GM19455 (cell line): ENCODE measurements at regions not wholly inside any gene's neighbourhood (a gene's known extent, or its start where the extent isn't known, plus 50 kb on each side); places are given as distances from the start of the nearest gene placed in this dataset.

Experiments
- ATAC-seq: cut with Tn5 transposase; IDR thresholded peaks from one replicate; pipeline ENCODE4 v1.9.1; 2021; ENCODE audit not compliant: unreplicated experiment

DNA sequence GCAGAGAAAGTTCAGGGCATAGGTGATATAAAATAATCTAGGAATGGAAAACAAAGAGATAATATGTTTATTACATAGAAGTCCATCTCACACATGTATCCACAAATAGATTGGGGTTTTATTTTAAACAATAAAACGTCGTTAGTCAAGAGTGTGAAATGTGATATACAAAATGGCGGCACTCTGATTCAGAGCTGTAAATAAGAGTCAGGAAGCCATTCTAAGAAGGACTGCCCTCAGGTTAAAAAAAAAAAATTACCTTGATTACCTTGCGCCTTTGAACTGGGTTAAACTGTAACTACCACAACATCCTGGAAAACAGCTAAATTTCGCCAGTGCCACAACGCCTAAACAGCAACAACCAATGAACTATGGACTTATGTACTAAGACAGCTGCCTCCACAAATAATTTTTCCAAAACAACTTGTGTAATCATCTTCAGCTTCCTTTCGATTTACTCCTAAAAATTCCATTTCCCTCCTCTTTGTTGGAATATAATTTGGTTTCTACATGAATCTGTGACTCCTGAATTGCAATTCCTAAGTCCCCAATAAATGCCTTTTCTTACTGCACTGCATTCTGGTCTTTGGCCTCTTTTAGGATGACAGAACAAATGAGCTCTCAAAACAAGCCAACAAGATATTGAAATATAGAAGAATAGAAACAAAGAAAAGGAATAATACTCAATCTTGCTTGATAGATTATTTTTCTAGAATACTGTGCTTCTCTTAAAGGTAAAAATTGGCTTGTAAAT is 1019.5 kb upstream of the MAP3K7 start:
- no peak for ATAC-seq

DNA sequence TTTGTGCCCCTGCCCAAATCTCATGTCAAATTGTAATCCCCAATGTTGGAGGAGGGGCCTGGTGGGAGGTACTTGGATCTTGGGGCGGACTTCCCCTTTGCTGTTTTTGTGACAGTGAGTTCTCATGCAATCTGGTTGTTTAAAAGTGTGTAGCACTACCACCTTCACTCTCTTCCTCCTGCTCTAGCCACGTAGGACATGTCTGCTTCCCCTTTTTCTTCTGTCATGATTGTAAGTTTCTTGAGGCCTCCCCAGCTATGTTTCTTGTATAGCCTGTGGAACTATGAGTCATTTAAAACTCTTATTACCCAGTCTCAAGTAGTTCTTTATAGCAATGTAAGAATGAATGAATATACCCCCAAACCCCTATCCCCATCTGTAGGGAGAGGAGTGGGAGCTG is 1013.7 kb upstream of the MAP3K7 start:
- no peak for ATAC-seq

DNA sequence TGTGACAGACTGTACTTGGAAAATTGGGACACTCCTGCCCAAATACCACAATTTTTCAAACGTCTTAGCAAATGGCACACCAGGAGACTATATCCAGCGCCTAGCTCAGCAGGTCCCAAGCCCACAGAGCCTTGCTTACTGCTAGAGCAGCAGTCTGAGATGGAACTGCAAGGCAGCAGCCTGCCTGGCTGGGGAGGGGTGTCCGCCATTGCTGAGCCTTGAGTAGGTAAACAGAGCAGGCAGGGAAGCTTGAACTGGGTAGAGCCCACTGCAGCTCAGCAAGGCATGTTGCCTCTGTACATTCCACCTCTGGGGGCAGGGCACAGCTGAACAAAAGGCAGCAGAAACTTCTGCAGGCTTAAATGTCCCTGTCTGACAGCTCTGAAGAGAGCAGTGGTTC is 1003.3 kb upstream of the MAP3K7 start:
- ATAC-seq: no peak

DNA sequence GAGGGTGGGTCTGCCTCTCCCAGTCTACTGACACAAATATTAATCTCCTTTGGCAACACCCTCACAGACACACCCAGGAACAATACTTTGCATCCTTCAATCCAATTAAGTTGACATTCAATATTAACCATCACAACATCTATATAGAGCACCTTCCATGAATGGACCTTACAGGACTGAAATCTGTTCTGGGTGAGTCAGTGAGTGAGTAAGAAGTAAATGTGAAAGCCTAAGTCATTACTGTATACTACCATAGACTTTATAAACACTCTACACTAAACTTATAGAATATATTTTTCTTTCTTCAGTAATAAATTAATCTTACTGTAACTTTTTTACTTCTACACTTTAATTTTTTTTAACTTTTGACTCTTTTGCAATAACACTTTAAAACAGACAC is 993.8 kb upstream of the MAP3K7 start:
- no peak for ATAC-seq

DNA sequence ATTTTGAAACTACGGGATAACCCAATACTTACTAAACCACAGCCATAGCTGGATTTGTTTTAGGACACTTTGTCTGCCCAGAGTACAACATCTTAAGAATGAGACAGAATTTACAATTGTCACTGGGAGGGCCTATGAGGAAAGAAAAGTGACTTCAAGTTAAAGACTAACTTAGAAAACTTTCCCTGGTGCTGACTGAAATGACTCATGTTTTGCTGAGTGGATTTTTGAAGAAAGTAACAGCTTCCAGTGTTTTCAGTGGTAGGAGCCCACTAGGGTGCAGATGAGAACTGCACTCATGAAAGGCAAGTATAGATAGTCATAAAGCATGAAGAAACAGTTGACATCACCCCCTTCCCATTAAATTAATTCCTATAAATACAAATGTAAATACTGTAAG is 988.2 kb upstream of the MAP3K7 start:
- peak; percentile 48 for ATAC-seq

DNA sequence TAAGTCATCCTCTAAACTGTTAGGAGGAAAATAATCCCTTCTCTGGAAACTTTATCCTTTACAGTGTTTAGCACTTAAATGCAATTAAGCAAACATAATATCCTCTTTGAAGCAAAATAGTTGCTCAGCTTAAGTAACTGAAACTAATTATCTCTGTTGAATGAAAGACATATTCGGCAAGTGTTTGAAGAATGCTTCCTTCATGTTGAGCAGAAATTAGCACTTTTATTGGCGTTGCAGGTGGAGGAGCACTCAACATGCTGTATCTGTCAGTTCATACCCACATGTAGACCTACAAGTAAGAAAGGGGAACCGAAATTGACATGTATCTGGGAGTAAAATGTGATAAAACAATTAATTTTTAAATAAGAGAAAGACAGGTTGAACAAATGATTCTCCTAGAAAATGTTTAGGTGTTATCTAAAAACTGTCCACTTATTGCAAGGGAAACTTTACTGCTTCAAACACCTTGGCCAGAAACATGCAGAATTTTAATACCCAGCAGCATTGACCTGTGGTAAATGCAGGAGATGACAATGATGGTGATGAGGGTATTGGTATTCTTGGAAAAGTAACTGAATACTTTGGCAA is 987.0 kb upstream of the MAP3K7 start:
- no peak for ATAC-seq

DNA sequence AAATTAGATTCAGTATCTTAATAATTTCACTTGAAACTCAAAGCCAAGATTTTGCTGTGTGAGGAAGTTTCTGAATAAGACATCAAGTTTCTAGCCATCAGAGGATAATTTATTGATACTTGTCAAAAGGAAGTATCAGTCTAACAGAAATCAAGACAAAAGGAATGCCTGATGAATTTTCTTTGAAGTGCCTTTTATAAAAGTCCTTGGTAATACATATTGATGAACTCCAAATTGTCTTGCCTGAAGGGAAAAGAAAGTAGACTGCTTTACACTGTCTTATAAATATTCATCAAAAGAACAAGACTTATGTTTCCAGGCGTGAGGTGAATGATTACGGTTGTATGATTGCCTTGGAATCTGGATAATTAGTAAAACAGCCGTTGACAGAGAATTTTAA is 986.0 kb upstream of the MAP3K7 start:
- ATAC-seq: no peak

DNA sequence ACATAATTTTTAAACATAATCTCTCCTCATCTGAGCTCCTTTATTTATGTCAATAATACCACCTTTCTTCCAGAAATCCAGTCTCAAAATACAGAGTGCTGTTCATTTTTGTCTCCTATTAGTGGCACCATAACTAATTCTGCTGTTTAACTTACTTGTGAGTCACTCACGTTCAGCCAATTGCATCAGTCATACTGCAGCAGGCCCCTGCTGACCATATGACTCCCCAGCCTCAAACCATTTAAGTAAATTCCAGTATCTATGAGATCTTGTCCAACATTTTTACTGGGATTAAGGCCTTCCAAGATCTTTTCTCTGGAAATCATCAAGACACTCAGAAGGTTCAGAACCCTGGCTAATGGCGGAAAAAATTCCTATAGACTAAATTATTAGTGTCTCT is 982.2 kb upstream of the MAP3K7 start:
- no peak for ATAC-seq

DNA sequence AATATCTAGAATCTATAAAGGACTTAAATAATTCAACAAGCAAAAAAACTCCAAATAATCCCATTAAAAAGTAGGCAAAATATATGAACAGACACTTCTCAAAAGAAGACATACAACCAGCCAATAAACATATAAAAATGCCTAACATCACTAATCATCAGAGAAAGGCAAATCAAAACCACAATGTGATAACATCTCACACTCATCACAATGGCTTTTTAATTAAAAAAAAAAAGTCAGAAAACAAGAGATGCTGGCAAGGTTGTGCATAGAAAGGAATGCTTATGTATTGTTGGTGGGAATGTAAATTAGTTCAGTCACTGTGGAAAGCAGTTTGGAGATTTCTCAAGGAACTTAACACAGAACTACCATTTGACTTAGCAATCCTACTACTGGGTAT is 979.6 kb upstream of the MAP3K7 start:
- ATAC-seq: no peak

DNA sequence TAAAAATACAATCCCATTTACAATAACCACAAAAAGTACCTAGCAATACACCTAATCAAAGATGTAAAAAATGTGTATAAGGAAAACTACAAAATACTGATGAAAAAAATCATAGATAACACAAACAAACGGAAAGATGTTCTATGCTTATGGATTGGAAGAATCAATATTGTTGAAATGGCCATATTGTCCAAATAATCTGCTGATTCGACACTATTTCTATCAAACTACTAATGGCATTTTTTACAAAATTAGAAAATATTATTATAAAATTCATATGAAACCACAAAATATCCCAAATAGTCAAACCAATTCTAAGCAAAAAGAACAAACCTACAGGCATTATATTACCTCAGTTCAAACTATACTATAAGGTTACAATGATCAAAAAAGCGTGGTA is 978.3 kb upstream of the MAP3K7 start:
- no peak for ATAC-seq

DNA sequence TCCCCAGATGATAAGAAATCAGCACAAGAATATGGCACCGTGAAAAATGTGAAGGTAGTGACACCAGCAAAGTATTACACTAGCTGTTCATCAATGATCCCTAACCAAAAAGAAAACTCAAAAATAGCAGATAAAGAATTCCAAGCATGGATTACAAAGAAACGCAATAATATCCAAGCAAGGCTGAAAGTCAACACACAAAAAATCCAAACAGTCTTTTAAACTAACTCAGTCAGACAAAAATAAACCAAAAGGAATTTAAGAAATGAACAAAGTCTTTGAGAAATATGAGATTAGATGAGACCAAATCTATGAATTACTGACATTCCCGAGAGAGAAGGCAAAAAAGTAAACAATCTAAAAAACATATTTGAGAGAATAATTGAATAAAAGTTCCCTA is 976.1 kb upstream of the MAP3K7 start:
- ATAC-seq: no peak

DNA sequence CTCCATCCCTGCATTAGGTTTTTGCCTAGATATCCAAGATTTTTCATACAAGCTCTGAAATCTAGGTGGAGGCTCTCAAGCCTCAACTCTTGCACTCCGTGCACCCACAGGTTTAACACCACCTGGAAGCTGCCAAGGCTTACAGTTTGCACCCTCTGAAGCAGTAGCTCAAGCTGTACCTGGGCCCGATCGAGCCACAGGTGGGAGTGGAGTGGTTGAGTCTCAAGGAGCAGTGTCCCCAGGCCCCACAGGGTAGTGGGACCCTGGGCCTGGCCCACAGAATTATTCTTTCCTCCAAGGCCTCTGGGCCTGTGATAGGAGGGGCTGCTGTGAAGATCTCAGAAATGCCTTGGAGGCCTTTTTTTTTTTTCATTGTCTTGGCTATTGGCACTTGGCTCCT is 973.5 kb upstream of the MAP3K7 start:
- no peak for ATAC-seq

DNA sequence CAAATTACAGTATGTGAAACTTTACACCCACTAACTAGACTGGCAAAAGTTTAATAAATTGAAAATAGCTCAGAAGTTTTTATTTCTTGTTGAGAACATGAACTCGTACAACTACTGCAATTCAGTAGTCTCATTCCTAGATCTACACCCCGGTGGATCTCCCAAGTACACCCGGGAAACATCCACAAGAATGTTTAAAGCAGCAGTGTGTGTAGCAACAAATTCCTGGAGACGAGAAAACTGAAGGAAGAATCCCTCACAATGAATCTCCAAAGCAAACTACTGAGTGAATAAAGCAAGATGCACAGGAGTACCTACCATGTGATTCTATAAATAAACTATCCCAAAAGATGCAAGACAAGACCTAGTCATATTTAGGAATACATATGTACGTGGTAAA is 954.0 kb upstream of the MAP3K7 start:
- ATAC-seq: no peak

DNA sequence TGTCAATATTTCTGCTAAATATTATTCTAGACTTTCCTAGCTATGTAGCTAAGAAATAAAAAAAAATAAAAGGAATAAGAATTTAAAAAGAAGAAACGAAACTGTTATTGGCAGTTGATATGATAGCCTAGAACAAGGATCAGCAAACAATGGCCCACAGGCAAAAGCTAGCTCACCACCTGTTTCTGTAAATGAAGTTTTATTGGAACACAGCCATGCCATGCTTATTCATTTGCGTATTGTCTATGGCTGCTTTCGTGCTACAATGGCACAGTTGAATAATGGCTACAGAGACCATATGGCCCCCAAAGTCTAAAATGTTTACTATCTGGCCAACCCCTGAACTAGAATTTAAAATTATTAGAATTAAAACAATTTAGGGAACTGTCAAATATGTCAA is 952.6 kb upstream of the MAP3K7 start:
- no peak for ATAC-seq

DNA sequence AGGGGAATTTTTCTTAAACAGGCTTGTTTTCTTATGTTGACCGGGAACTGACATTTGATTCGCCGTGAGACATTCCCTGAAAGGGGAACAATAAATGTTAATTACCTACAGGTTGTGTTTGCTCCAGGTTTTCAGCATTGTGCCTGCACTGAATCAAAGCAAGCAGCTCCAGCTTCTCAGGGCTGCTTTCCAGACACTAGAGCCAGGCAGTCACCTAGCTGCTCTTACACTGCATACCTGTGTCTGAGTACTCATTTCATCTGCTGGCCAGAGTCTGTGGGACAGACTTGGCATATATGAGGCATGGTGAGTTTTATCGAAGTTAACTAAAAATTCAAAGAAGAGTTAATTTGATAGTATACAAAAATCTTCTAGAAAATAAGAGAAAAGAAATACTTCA is 951.8 kb upstream of the MAP3K7 start:
- ATAC-seq: no peak

DNA sequence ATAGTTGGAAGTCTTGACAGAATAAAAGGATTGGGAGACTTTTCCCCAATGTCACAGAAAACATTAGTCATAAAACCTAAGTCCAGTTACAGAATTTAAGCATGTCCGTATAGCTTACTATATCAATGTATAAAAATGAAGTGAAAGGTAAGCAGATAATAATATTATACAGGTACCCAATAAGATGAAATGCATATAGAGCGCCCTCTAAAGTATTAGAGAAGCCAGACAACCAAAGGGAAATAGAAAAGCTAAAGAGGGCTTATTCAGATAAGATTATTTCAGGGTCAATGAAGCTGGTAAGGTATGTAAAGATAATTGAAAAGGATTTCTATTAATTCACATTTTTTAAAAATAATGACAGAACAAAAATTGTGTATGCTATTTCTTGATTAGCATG is 947.7 kb upstream of the MAP3K7 start:
- no peak for ATAC-seq

DNA sequence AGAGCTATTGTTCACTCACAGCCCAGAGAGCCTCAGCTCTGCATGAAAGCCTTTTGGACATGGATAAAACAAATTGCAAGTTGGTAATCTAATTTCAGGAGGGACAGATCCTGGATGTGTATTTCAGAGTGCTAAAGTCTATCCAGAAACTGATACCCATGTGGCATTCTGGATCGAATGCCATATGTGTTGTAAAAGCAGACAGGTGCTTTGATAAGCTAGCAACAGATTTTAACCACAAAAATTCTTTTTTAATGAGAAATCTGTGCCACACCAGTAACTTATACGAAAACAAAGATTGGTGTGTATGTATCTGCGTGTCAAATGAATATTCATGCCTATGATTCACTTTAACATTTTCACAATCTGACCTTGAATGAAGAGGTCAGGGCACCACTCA is 936.6 kb upstream of the MAP3K7 start:
- ATAC-seq: no peak

DNA sequence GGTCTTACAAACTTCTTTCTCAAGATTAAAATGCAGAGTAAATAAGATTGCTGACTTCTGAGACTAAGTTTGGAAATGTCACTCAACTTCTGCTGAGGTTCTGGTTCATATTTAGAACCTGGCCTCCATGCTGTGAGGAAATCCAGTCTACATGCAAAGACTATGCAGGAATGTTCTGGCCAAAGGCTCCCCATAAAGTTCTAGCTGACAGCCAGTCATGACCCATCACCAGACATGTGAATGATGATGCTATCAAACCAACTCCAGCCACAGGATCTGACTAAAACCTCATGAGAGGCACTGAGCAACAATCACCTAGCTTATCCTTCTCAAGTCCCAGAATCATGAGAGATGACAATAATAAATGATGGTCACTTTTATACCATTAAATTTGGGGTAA is 935.1 kb upstream of the MAP3K7 start:
- no peak for ATAC-seq

DNA sequence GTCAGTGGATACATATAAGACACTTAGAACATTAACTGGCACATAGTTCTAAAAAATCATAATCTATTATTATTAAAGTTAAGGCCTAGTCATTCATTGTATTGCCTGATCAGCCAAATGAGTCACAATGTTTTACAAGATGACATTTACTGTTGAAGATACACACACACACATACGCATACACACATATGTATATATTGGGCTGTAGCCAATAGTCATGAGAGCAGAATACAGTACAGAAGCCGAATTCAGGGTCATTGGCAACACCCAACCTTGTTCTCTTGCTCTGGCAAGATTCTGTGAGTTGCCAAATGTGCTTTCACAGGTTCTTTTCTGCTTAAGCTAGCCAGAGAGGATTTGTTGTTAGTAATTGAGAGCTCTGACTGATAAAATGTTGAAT is 922.8 kb upstream of the MAP3K7 start:
- ATAC-seq: no peak

DNA sequence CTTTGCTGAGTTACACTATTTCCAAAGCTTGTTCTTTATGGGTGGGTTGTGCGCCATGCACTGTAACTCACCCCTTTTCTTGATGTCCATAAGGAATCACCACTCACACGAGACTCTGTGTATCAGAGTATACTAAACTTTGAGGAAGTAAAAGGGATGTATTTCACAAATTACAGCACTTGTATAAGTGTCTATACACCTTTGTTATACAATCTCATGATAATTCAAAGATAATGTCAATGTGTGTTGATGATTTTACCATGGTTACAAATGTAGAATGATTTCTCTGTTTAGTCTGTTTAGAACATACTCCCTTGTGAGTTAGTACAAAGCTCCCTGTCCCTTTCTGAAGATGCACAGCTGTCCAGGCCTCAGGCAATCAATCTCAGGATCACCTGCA is 922.2 kb upstream of the MAP3K7 start:
- no peak for ATAC-seq

DNA sequence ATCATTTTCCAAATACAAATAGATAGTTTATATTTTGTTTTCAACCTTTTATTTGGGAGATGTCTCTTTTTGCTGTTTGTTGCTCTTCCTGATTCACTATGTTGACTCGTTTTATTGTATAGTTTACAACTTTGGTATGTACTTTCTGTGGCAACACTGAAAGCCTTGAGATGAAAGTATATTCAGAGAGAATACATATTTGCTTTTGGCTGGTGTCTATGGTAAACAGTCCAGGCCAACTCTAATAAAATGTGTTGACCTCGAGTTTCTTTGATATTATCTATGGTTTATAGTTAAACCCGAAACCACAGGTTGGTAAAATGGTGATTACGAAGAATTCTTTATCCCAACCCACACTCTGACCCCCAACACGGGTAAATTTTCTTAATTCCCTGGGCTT is 919.6 kb upstream of the MAP3K7 start:
- ATAC-seq: no peak

DNA sequence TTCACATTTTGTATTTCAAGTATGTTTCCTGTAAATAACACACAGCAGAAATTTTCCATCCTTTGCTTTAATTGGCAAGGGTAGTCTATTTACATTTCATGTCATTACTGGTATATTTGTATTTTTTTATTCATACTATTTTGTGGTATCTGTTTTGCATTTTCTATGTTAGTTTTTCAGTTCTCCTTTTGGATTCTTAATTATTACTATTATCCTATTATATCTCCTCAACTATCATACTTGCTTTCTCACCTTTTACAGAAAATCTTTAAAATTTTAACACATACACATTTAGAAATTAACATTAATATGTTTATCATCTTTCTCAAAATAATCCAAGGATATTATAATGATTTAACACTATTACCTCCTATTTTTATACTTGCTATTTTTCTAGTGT is 918.3 kb upstream of the MAP3K7 start:
- ATAC-seq: no peak

DNA sequence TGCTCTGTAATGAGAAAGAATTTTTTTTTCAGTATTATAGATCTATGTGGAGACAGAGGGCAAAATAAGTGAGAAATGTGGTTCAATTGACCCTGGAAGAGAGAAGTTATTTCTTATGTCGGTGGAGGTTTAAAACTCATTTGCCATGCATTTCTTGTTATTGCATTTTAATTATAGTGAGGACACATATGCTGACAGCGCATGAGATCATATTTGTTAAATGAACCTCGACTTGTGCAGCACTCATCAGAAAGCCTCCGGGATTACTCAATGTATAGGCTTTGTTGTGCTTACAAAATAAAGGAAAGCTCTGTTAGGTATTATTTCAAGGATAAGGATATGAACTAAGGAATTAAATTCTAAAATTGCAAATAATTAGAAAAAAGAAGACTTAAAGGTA is 915.1 kb upstream of the MAP3K7 start:
- ATAC-seq: no peak
